Fibroblast of the aortic adventitia (primary cell): ENCODE measurements at regions not wholly inside any gene's neighbourhood (a gene's known extent, or its start where the extent isn't known, plus 50 kb on each side); places are given as distances from the start of the nearest gene placed in this dataset.

Experiments
- DNase-seq: peaks from one replicate; pipeline ENCODE4 v3.0.0-alpha.2; 2010; ENCODE audit warnings: low read depth
- H3K4me3 ChIP-seq: 2 replicates; pipeline ENCODE4 v1.5.1; 2011; ENCODE audit warnings: low read depth, mild to moderate bottlenecking, control low read depth, low read length, moderate library complexity
- TF ChIP-seq, protein P1 (sequence below): IDR thresholded peaks from 2 replicates; pipeline ENCODE4 v1.5.1; 2011; ENCODE audit warnings: mild to moderate bottlenecking, low read length, control low read depth, inconsistent platforms; ENCODE audit not compliant: insufficient read depth

DNA sequence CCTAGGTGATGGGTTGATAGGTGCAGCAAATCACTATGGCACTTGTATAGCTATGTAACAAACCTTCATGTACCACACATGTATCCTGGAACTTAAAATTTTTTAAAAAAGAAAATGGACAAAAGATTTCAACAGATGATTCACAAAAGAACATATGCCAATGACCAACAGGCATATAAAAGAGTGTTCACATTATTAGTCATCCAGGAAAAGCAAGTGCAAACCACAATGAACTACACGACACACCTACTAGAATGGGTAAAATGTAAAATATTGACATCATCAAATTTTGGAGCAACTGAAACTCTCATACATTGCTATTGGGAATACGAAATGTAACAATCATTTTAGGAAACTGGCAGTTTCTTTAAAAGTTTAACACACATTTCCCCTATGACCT is 109.9 kb downstream of the YIPF5 start:
- no peak overlapping the region for H3K4me3 ChIP-seq
- DNase-seq: peak; percentile 18
- TF ChIP-seq, protein P1, sequence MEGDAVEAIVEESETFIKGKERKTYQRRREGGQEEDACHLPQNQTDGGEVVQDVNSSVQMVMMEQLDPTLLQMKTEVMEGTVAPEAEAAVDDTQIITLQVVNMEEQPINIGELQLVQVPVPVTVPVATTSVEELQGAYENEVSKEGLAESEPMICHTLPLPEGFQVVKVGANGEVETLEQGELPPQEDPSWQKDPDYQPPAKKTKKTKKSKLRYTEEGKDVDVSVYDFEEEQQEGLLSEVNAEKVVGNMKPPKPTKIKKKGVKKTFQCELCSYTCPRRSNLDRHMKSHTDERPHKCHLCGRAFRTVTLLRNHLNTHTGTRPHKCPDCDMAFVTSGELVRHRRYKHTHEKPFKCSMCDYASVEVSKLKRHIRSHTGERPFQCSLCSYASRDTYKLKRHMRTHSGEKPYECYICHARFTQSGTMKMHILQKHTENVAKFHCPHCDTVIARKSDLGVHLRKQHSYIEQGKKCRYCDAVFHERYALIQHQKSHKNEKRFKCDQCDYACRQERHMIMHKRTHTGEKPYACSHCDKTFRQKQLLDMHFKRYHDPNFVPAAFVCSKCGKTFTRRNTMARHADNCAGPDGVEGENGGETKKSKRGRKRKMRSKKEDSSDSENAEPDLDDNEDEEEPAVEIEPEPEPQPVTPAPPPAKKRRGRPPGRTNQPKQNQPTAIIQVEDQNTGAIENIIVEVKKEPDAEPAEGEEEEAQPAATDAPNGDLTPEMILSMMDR: no peak

DNA sequence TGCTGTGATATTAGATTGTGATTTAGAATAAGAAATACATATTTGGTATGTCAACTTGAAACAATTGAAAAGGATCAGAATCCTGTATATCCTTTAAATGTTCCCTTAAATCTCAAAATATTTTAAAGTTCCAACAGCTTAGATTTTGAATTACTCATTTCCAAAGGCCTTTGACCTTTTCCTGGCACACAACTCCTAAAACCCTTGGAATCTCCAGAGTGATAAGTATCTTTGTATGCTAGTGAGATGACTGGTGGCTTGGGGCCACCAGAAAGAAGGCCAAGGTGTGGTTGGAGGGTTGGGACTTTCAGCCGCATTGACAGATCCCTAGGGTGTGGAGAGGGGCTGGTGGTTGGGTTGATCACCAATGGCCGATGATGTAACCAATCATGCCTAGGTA is 104.7 kb downstream of the YIPF5 start:
- H3K4me3 ChIP-seq: no peak overlapping the region
- TF ChIP-seq, protein P1: no peak

DNA sequence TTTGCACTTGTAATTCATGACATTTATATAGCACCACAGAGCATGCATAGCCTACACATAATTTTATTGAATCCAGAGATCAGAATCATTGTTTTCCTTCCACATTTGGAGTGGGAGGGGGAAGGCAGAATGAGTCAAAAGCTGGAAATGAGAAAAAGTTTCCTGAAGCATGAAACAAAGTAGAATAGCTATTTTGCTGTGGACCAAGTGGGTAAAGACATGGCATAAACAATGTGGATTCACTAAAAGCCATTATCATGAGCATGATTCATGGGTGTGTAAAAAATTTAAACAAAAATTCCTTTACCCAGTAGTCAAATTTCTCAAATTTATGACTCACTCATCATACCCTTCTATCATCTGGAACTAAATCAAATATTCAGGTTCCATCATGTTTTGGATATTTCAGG is 97.9 kb downstream of the YIPF5 start:
- TF ChIP-seq, protein P1: no peak
- DNase-seq: peak; percentile 78
- no peak overlapping the region for H3K4me3 ChIP-seq

More for the DNA sequence above, 104.7 kb downstream of the YIPF5 start:
- DNase-seq: no peak

DNA sequence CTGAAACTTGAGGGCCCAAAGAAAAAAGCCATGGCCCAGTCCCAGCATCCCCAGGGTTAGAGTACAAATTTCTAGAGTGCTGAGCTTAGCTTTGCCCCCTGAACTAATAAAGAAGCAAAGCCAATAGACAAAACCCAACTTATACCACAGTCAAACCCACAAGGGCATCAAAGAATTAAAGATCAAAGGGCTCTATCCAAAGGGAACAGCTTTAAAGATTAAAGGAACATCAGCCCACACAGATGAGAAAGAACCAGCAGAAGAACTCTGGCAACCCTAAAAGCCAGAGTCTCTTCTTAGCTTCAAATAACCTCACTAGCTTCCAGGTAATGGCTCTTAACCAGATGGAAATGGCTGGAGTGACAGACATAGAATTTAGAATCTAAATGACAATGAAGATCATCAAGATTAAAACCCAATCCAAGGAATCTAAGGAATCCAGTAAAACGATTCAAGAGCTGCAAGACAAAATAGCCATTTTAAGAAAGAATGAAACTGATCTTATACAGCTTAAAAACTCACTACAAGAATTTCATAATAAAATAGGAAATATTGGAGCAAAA is 93.9 kb downstream of the YIPF5 start:
- H3K4me3 ChIP-seq: no peak overlapping the region
- no peak for DNase-seq
- TF ChIP-seq, protein P1: no peak

DNA sequence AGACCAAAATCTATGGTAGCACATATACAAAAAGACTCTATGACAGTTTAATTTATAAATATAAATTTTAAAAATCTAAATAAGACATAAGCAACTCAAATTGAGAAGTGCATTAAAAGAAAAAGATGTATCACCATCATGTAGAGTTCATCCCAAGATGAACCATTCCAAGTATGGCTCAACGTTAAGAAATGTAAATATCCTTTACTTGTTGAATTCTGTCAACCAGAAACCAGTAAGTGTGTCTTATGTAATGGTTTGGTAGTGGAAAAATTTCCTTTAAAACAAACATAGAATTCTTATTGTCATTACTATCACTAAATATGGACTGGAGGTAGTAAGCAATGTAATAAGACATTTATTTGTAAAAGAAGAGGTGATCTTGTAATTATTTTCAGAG is 87.3 kb downstream of the YIPF5 start:
- TF ChIP-seq, protein P1: no peak
- no peak overlapping the region for H3K4me3 ChIP-seq
- no peak for DNase-seq

DNA sequence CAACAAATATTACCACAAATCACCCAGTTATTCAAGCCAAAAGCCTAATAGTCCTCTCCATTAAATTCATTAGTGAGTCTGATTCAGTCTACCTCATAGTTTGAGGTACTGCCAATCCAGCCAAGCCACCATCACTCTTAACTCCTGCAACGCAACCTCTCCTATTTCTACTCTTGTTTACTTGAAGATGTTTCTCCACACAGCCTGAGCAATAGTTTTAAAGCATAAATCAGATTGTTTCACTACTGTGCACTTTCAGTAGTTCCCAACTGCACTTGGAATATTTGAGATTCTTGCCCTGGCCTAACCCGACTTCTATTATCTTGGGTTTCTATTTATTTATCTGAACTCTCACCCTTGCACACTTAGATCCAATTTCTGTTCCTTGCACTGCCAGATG is 85.5 kb downstream of the YIPF5 start:
- no peak overlapping the region for H3K4me3 ChIP-seq
- no peak for DNase-seq
- TF ChIP-seq, protein P1: no peak

DNA sequence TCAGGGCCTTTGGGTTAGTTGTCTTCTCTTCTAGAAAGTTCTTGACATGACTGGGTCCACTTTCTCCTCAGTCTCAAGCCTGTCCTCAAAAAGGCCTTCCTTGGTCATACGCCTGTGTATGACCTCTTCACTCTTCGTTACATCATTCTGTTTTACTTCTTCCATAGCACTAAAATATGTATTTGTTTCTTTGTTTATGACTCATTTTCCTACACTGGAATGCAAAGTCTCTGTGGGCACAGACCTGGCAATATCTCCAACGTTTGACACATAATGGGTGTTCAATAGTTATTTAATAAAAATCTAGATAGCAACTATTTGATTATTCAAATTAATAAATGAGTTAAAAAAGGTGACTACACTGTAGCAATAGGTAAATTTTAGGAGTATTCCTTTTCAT is 85.1 kb downstream of the YIPF5 start:
- TF ChIP-seq, protein P1: no peak
- no peak for DNase-seq
- H3K4me3 ChIP-seq: no peak overlapping the region
